NCI-H2196 treated with DMSO at 0.1 percent for 48 hours (cell line): ENCODE measurements at regions not wholly inside any gene's neighbourhood (a gene's known extent, or its start where the extent isn't known, plus 50 kb on each side); places are given as distances from the start of the nearest gene placed in this dataset.

ENCODE experiments used
- DNase-seq: peaks from one replicate; lab custom pipeline; 2025; ENCODE audit not compliant: unreplicated experiment; lab: John Stamatoyannopoulos, UW

DNA sequence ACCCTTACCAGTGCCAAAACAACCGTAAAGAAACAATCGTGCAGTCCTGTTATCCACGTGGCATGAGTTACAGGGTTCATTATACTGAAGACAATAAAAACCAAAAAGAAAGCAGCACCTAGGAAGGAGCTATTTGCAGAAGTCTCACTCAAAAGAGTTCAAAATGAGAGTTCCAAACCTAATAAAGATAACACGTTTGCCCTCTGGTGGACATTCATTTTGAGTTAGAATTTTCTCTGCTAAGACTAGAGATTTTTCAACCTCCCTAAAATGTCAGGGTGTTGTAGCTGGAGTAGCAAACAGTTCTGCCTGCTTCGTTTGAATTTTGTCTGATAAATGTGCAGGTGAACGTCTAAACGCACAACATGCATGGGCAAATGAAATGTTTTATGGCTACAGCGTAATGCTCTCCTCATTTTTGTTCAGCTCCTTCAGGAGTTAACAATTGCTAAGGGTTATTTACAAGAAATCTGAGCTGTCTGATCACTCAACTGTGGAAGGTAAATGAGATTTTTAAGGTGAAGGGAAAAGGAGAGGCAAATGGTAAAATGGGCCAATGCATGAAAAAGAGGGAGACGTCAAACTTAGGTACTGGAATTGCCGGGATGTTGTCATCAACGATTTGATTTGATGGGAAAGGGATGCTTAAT is 1067.9 kb upstream of the EEF2KMT start:
- DNase-seq, result no peak

GRCh38 chr16:6160871-6161270 is 1063.3 kb upstream of the EEF2KMT start:
- DNase-seq, result no peak

DNA sequence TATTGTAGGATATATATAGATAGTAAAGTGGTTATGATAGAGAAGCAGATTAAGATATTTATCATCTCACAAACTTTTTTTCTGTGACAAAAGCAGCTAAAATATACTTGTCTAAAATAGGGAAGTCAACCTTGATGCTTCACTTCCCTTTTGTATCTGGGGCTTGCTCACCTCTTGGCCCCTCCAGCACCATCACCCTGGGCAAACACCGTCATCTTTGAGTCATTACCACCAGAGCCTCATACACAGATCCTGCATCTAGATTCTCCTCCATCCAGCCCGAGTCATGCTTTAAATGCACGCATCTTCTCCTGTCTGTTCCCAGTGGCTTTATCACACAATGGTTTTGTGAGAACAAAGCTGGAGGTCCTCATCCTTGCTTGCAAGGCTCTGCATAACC is 1062.7 kb upstream of the EEF2KMT start:
- DNase-seq, result no peak

GRCh38 chr16:6157806-6158205 is 1060.2 kb upstream of the EEF2KMT start:
- no peak for DNase-seq

DNA sequence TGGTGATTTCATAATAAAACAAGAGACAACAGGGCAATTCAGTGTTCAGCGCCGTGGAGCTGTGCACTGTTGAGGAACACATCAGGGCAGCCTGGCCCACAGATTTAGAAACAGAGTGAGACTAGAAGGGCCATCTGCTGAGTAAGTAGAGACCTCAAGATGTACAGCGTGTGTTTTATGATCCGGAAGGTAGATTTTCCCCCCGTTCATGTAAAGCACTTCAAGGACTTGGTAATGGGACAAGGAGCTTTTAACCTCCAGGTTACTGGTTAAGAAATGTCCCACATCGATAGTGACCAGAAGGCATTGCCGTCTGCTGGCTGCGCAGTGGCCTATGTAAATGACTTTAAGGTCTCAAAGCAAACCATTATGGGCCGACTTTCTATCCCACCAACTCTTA is 1057.7 kb upstream of the EEF2KMT start:
- DNase-seq, result no peak

GRCh38 chr16:6153901-6154300 is 1056.3 kb upstream of the EEF2KMT start:
- DNase-seq, result no peak

DNA sequence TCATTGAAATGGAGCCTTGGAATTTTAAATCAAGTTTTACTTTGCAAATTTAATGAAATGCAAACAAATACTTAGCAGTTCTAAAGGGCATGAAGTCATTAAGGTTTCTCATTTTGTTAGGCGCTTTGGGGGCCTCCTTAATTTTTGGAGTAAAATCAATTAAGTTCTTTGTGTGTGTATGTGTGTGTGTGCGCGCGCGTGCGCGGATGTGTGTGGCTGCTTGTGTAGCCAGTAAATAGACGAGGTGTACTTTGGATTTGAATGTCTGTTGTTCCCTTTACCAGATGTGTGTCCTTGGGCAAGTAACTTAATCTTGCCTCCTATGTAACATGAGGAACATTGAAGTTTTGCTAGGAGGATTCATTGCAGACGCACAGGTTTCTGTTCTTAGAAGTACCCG is 1051.4 kb upstream of the EEF2KMT start:
- no peak for DNase-seq

DNA sequence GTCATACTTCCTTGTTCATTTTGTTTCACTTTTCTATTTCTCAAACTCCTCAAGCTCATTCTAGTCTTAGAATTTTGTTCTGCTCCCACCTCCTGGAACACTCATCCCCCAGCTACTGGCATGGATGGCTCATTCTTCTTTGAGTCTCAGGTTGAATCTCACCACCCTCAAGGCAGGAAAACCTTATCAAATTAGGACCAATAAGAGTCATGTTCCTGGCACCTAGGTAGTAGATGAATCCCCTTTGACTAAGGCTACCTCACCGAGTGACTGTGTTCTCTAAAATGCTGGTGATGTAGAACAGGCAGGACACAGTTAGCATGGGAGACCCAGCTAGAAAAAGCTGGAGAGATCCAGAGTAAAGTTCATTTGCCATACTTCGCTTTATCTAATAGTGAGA is 1050.8 kb upstream of the EEF2KMT start:
- DNase-seq, result no peak

- DNase-seq, result no peak
These were observed 1049.4 kb upstream of the EEF2KMT start for GRCh38 chr16:6146874-6147425.

- no peak for DNase-seq
These were observed 1048.8 kb upstream of the EEF2KMT start for GRCh38 chr16:6146356-6146755.

DNA sequence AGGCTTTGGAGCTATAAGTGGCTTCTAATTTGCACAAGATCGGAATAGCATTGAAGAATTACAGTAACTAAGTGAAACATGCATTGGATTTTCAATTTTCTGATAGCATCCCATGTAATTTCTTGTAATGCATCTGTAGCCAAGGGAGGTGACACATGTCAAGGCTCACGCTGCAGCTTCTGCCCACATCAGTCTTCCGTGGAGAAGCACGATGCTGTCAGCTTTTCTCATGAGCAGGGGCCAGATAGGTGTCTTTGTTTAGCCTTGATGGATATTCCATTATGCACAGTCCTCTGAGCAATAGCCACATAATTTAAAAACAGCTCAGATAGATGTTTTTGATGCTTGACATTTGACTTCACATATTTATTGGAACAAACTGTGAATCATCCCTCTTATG is 1046.9 kb upstream of the EEF2KMT start:
- no peak for DNase-seq

- DNase-seq, result no peak
These were observed 1045.4 kb upstream of the EEF2KMT start for GRCh38 chr16:6143020-6143419.

GRCh38 chr16:6133009-6133557 is 1035.5 kb upstream of the EEF2KMT start:
- DNase-seq, result no peak

- no peak for DNase-seq
These were observed 1034.5 kb upstream of the EEF2KMT start for GRCh38 chr16:6132121-6132520.

DNA sequence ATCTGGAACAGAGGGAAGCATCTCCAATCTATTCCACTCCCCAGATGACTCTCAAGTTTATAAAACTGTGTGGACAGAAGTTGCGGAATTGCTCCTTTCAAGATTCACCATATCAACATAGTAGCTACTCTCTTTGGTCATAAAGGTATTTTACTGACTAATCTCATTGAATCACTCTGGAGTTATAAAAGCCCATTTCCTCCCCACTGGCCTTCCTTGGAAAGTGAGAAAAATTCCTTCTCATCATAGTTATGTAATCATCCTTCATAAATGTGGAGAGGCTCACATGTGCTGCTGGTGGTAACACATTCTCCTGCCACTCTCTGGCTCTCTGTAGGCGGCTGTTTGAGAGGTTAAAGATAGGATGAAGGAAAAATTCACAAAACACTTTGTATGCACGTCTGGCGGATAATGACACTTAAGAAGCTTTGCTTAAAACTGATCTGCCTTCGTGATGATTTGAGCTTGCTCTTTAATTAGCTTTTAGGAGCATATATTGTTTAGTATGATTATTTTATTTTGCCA is 1034.0 kb upstream of the EEF2KMT start:
- DNase-seq, result no peak

GRCh38 chr16:6125483-6126259 is 1028.1 kb upstream of the EEF2KMT start:
- DNase-seq, result no peak

- DNase-seq, result no peak
These were observed 1026.5 kb upstream of the EEF2KMT start for GRCh38 chr16:6124136-6124535.

- no peak for DNase-seq
These were observed 1024.8 kb upstream of the EEF2KMT start for GRCh38 chr16:6122401-6122800.

GRCh38 chr16:6114691-6115090 is 1017.1 kb upstream of the EEF2KMT start:
- no peak for DNase-seq

GRCh38 chr16:6113749-6114148 is 1016.2 kb upstream of the EEF2KMT start:
- no peak for DNase-seq

DNA sequence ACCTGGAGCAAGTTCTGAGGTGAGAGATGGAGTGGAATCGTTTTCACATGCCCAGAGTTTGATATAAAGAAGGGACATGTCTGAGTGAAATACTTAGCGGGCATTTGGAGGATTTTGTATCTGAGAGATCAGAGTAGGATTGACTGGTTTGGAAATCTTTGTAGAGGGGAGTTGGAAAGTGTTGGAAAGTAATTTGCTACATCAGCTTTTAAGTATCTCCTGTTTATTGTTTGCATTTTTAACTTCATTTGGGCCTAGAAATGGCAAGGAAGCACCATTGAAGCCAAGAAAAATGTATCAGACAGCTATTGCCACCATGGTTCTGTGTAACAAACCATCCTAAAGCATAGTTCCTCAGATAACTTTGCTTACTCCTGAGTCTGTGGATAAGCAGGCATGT is 1015.1 kb upstream of the EEF2KMT start:
- no peak for DNase-seq

DNA sequence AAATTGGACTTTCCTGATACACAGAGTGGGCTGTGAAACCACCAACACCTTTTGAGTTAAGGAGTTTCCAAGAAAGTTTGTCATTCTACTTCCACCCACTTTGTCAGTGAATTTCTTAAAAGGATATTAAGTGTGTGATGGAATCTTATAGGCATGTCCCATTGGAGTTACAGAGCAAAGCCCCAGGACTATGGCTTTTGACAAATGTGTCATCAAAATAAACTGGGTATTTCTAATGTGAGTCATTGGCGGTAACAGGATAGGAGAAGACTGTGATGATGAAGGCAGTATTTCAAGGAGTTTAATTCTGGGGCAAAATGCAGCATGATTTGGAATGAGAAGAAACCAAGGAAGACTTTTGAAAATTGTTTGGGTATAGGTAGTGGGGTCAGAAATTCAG is 1013.8 kb upstream of the EEF2KMT start:
- DNase-seq, result no peak
